NT2/D1 (cell line): ENCODE measurements at regions not wholly inside any gene's neighbourhood (a gene's known extent, or its start where the extent isn't known, plus 50 kb on each side); places are given as distances from the start of the nearest gene placed in this dataset.

ENCODE experiments used
- DNase-seq: peaks from one replicate; pipeline ENCODE4 v3.0.0-alpha.2; 2011; ENCODE audit warnings: low read depth, low spot score
- H3K27me3 ChIP-seq: 2 replicates; pipeline ENCODE4 v1.6.0; 2011; ENCODE audit warnings: mild to moderate bottlenecking; ENCODE audit not compliant: insufficient read length, insufficient read depth
- H3K36me3 ChIP-seq: 2 replicates; pipeline ENCODE4 v1.6.1; 2011; ENCODE audit warnings: mild to moderate bottlenecking, low read length, mixed read lengths; ENCODE audit not compliant: insufficient read depth, insufficient read length
- H3K4me1 ChIP-seq: 2 replicates; pipeline ENCODE4 v1.5.1; 2011; ENCODE audit not compliant: insufficient read depth, insufficient read length
- H3K4me3 ChIP-seq: 2 replicates; pipeline ENCODE4 v1.5.1; 2011; ENCODE audit warnings: low read depth; ENCODE audit not compliant: insufficient read length
- H3K9ac ChIP-seq: 2 replicates; pipeline ENCODE4 v1.6.0; 2011; ENCODE audit warnings: low read depth; ENCODE audit not compliant: insufficient read length
- H3K9me3 ChIP-seq: 2 replicates; pipeline ENCODE4 v1.5.1; 2011; ENCODE audit warnings: mild to moderate bottlenecking, low read length; ENCODE audit not compliant: insufficient read depth
- SUZ12 ChIP-seq: IDR thresholded peaks from 2 replicates; pipeline ENCODE4 v1.6.1; 2011; ENCODE audit not compliant: insufficient read length, insufficient read depth; ENCODE audit errors: extremely low read depth
- YY1 ChIP-seq: IDR thresholded peaks from 2 replicates; pipeline ENCODE4 v1.6.1; 2011; ENCODE audit not compliant: insufficient read length, insufficient read depth
- ZNF274 ChIP-seq: IDR thresholded peaks from 2 replicates; pipeline ENCODE4 v1.6.1; 2011; ENCODE audit warnings: mild to moderate bottlenecking, low read depth, low read length

GRCh38 chr1:181255270-181255929 lies 166.9 kb downstream of the IER5 start:
- DNase-seq, result peak; percentile 36
- Histone ChIP-seq H3K9ac (no peak overlapping the region), H3K36me3 (no peaks in the 10 kb centered on the region), H3K4me3 (no peak overlapping the region), H3K9me3 (peaks cover 22% of the 10 kb centered on the region), H3K4me1 (peaks cover 8% of the 10 kb centered on the region), H3K27me3 (no peaks in the 10 kb centered on the region)
- TF ChIP-seq SUZ12, result no peak
- no peak for TF ChIP-seq YY1
- no peak for TF ChIP-seq ZNF274

DNA sequence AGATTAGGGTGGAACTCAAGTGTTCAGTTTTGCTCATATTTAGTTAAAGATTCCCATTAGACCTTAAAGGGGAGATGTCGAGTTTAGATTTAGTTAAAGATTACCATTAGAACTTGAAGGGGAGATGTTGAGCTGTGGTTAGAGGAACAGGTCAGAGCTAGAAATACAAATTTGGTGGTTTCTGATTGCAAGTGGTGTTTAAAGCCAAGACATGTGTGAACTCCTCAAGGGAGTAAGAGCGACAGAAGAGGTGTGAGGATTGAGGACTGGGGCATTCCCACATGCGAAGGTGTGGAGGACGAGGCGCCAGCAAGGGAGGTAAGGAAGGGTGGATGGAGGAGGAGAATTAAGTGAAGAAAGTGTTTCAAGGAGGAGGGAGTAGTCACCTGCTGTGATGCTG lies 168.6 kb downstream of the IER5 start:
- no peak overlapping the region for H3K9ac ChIP-seq
- peaks cover 22% of the 10 kb centered on the region for H3K9me3 ChIP-seq
- no peak overlapping the region for H3K4me3 ChIP-seq
- H3K36me3 ChIP-seq, result no peaks in the 10 kb centered on the region
- peaks cover 8% of the 10 kb centered on the region for H3K4me1 ChIP-seq
- DNase-seq, result no peak
- no peaks in the 10 kb centered on the region for H3K27me3 ChIP-seq
- TF ChIP-seq ZNF274, result no peak
- TF ChIP-seq SUZ12, result no peak
- no peak for TF ChIP-seq YY1

DNA sequence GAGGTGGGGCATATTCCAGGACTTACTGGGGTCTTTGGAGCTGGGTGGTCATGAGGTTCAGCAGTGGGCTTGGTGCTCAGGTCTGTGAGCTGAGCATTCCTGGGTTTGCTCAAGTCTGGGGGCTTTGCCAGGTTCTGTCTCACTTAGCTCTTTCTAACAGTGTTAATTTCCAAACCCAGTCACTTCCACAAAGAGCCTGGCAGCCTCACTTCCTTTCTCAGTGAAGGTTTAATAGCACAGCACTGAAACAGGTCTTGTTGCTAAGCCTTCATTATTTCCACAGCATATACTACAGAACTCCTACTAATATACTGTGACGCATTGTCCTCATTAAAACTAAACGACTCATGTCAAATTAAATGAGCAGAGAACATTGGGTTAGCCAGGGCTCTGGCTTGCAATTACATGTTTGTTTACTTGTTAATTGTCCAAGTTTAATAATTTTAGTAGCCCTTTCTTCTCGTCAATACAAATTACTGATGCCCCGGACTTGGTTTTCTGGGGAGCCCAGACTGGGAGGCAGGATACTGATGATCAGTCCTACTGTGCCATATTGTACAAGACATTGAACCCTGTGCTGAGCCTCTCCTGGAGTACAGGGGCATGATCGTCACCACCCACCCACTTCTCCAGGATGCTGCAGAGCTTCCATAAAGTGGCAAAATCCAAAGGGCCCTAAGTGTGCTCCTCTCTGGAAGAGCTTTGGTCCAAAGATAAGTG lies 170.7 kb downstream of the IER5 start:
- no peak overlapping the region for H3K9ac ChIP-seq
- H3K27me3 ChIP-seq, result no peaks in the 10 kb centered on the region

DNA sequence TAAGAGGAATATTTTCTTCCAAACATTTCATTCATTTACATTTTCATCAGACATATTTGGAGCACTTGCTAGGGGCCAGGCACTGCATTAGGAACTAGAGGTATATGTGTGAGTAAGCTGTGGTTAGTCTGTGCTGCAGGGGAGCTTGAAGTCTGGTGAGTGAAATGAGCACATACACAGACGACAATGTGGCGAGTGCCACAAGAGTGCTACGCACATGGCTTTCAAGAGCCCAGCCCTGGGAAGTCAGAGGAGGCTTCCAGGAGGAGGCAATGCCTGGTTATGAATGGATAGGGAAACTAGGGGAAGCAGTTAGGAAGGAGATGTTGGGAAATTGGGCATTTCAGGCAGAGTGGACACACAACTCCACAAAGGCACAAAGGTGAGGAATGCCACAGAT lies 171.8 kb downstream of the IER5 start:
- no peak for TF ChIP-seq SUZ12
- no peak for TF ChIP-seq YY1
- TF ChIP-seq ZNF274, result no peak
- Histone ChIP-seq H3K9ac (no peak overlapping the region), H3K9me3 (peaks cover 10% of the 10 kb centered on the region; the same call in 1 of the 2 replicates), H3K4me3 (no peak overlapping the region), H3K27me3 (no peaks in the 10 kb centered on the region), H3K36me3 (no peaks in the 10 kb centered on the region), H3K4me1 (peaks cover 8% of the 10 kb centered on the region)
- DNase-seq, result no peak

More for the DNA sequence above, 170.7 kb downstream of the IER5 start:
- TF ChIP-seq ZNF274 (no peak), SUZ12 (no peak), YY1 (no peak)
- Histone ChIP-seq H3K36me3 (no peaks in the 10 kb centered on the region), H3K9me3 (peaks cover 20% of the 10 kb centered on the region), H3K4me3 (no peak overlapping the region), H3K4me1 (peaks cover 8% of the 10 kb centered on the region)
- no peak for DNase-seq

DNA sequence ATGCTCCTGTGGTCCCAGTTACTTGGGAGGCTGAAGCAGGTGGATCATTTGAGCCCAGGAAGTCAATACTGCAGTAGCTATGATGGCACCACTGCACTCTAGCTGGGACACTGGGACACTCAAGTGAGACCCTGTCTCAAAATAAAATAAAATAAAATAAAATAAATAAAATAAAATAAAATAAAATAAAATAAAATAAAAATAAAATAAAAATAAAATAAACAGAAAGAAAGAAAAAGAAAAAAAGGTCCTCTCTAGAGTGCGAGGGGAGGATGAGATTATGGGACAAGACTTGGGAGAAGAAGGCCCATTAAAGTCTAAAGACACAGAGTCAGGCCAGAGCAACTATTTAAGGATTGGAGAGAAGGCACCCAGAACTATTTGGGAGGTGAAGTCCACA lies 172.5 kb downstream of the IER5 start:
- Histone ChIP-seq H3K9ac (no peak overlapping the region), H3K4me1 (peaks cover 8% of the 10 kb centered on the region), H3K4me3 (no peak overlapping the region), H3K36me3 (no peaks in the 10 kb centered on the region), H3K9me3 (peaks cover 2% of the 10 kb centered on the region; the same call in 1 of the 2 replicates), H3K27me3 (no peaks in the 10 kb centered on the region)
- no peak for DNase-seq
- no peak for TF ChIP-seq ZNF274
- no peak for TF ChIP-seq SUZ12
- TF ChIP-seq YY1, result no peak

- no peaks in the 10 kb centered on the region for H3K27me3 ChIP-seq
- H3K9me3 ChIP-seq, result no peaks in the 10 kb centered on the region
- no peak for DNase-seq
- no peaks in the 10 kb centered on the region for H3K36me3 ChIP-seq
- no peak overlapping the region for H3K9ac ChIP-seq
- H3K4me3 ChIP-seq, result no peak overlapping the region
- TF ChIP-seq SUZ12 (no peak), ZNF274 (no peak), YY1 (no peak)
- peaks cover 8% of the 10 kb centered on the region for H3K4me1 ChIP-seq
Measured at GRCh38 chr1:181262069-181262468, 173.6 kb downstream of the IER5 start.

GRCh38 chr1:181263444-181263843 lies 174.9 kb downstream of the IER5 start:
- no peak for DNase-seq
- H3K9ac ChIP-seq, result no peak overlapping the region
- H3K4me1 ChIP-seq, result peaks cover 2% of the 10 kb centered on the region
- H3K36me3 ChIP-seq, result no peaks in the 10 kb centered on the region
- H3K27me3 ChIP-seq, result no peaks in the 10 kb centered on the region
- no peak overlapping the region for H3K4me3 ChIP-seq
- H3K9me3 ChIP-seq, result no peaks in the 10 kb centered on the region
- no peak for TF ChIP-seq ZNF274
- no peak for TF ChIP-seq YY1
- TF ChIP-seq SUZ12, result no peak
